GM12878 (cell line): ENCODE measurements at regions not wholly inside any gene's neighbourhood (a gene's known extent, or its start where the extent isn't known, plus 50 kb on each side); places are given as distances from the start of the nearest gene placed in this dataset.

Source experiments
- ATF3 ChIP-seq: IDR thresholded peaks from 2 replicates; pipeline ENCODE4 v1.6.1; 2011; ENCODE audit warnings: low read depth, mild to moderate bottlenecking, low read length, moderate library complexity, borderline replicate concordance; ENCODE audit errors: extremely low read depth
- CTCF ChIP-seq, 3 experiments: IDR thresholded peaks in 2 of 3; conservative IDR thresholded peaks in 1 of 3; 2 replicates each; pipeline ENCODE4 v1.5.1; 2011; ENCODE audit warnings: low read depth in 3 of 3, low read length in 3 of 3, mild to moderate bottlenecking in 3 of 3, control low read depth in 2 of 3, moderate library complexity in 2 of 3, inconsistent platforms in 1 of 3, mixed read lengths in 1 of 3; ENCODE audit not compliant: control insufficient read depth in 2 of 3, insufficient read depth in 1 of 3; ENCODE audit errors: extremely low read depth in 1 of 3
- NR2F1 ChIP-seq: fragments of 450-650 bp; conservative IDR thresholded peaks from 2 replicates; pipeline ENCODE4 v1.6.1; 2017; ENCODE audit warnings: mild to moderate bottlenecking
- POLR2A ChIP-seq: IDR thresholded peaks from 2 replicates; pipeline ENCODE4 v1.6.1; 2011; ENCODE audit warnings: low read depth, mild to moderate bottlenecking, low read length
- REST ChIP-seq: IDR thresholded peaks from 2 replicates; pipeline ENCODE4 v1.6.1; 2012; ENCODE audit warnings: mild to moderate bottlenecking, low read depth, low read length
- SPI1 ChIP-seq: IDR thresholded peaks from 2 replicates; pipeline ENCODE4 v1.6.1; 2011; ENCODE audit warnings: low read depth, mild to moderate bottlenecking, low read length, moderate library complexity, borderline replicate concordance; ENCODE audit not compliant: insufficient read depth
- YBX1 ChIP-seq: fragments of 450-650 bp; IDR thresholded peaks from 2 replicates; pipeline ENCODE4 v1.6.1; 2016; ENCODE audit warnings: antibody characterized with exemption
- ZSCAN29 ChIP-seq: fragments of 450-650 bp; IDR thresholded peaks from 2 replicates; pipeline ENCODE4 v1.6.1; 2017; ENCODE audit warnings: mild to moderate bottlenecking, moderate library complexity

- TF ChIP-seq YBX1 (no peak), REST (no peak), ZSCAN29 (no peak), NR2F1 (no peak), CTCF (IDR thresholded peaks at IDR 0.05 in 2 of 3, conservative IDR thresholded peaks at IDR 0.05 in 1 of 3; ENCODE audit: control insufficient read depth in 2 of 3, extremely low read depth in 1 of 3, insufficient read depth in 1 of 3, low read depth in 3 of 3, low read length in 3 of 3) (no peak), POLR2A (no peak), ATF3 (no peak), SPI1 (no peak)
Observed at GRCh38 chr7:37604078-37604477, 79.5 kb upstream of the GPR141 start.
